ENCODE measurements at regions not wholly inside any gene's neighbourhood (a gene's known extent, or its start where the extent isn't known, plus 50 kb on each side); places are given as distances from the start of the nearest gene placed in this dataset.
"Not testable (repeated sequence)": the region's sequence is repeated elsewhere in the genome, so short reads cannot be mapped to it uniquely, and the experiment has no call there.

DNA sequence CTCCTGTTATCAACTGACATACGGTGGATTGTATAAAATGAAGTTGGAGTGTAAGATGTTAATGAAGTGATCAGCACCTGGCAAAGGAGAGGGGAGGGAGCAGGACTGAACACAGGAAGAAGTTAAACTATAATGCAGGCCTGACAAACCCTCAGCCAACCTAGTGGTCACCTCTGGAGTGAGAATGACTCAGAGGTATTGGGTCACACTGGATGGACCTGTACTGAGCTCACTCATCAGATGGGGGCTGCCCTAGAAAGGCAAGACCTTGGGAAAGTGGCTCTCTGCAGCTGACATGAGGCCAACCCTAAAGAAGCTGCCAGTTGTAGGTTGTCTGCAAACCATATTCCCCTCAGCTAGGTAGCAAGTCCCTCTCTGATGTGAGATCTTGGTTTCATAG lies 193.3 kb upstream of the HTR1E start:
- no peak for TF ChIP-seq POLR2A (IDR thresholded peaks at IDR 0.05)
- TF ChIP-seq, protein P1, sequence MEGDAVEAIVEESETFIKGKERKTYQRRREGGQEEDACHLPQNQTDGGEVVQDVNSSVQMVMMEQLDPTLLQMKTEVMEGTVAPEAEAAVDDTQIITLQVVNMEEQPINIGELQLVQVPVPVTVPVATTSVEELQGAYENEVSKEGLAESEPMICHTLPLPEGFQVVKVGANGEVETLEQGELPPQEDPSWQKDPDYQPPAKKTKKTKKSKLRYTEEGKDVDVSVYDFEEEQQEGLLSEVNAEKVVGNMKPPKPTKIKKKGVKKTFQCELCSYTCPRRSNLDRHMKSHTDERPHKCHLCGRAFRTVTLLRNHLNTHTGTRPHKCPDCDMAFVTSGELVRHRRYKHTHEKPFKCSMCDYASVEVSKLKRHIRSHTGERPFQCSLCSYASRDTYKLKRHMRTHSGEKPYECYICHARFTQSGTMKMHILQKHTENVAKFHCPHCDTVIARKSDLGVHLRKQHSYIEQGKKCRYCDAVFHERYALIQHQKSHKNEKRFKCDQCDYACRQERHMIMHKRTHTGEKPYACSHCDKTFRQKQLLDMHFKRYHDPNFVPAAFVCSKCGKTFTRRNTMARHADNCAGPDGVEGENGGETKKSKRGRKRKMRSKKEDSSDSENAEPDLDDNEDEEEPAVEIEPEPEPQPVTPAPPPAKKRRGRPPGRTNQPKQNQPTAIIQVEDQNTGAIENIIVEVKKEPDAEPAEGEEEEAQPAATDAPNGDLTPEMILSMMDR (IDR thresholded peaks at IDR 0.05): no peak
- Histone ChIP-seq H3K4me1 (no peaks in the 10 kb centered on the region), H3K4me3 (no peak overlapping the region), H3K9me3 (no peaks in the 10 kb centered on the region), H3K36me3 (no peaks in the 10 kb centered on the region), H3K27me3 (no peaks in the 10 kb centered on the region), H3K27ac (no peak overlapping the region)
- intact Hi-C loops (cut with DNase I; ENCODE audit: low total_unique reads): no loop called here
- no peak for DNase-seq

DNA sequence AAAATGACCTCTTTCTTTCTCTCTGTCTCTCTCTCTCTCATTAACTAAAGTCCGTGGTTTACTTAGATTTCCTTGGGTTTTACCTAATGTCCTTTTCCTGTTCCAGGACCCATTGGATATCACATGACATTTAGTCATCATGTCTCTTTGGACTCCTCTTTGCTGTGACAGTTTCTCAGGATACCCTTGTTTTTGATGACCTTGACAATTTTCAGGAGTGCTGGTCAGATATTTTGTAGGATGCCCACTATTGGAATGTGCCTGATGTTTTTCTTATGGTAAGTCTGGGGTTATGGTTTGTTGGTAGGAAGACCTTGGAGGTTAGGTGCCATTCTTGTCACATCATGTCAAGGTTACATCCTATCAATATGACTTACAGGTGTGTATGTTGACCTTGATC lies 199.2 kb upstream of the HTR1E start:
- no peaks in the 10 kb centered on the region for H3K9me3 ChIP-seq
- H3K4me1 ChIP-seq: no peaks in the 10 kb centered on the region
- intact Hi-C loops (cut with DNase I; ENCODE audit: low total_unique reads): no loop called here
- no peak overlapping the region for H3K4me3 ChIP-seq
- no peak overlapping the region for H3K27ac ChIP-seq
- H3K36me3 ChIP-seq: no peaks in the 10 kb centered on the region
- DNase-seq: no peak
- TF ChIP-seq POLR2A (IDR thresholded peaks at IDR 0.05): no peak
- TF ChIP-seq, protein P1 (IDR thresholded peaks at IDR 0.05): no peak
- H3K27me3 ChIP-seq: no peaks in the 10 kb centered on the region

DNA sequence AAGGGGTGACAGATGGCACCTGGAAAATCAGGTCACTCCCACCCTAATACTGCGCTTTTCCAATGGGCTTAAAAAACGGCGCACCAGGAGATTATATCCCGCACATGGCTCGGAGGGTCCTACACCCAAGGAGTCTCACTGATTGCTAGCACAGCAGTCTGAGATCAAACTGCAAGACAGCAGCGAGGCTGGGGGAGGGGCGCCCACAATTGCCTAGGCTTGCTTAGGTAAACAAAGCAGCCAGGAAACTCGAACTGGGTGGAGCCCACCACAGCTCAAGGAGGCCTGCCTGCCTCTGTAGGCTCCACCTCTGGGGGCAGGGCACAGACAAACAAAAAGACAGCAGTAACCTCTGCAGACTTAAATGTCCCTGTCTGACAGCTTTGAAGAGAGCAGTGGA lies 205.7 kb upstream of the HTR1E start:
- H3K9me3 ChIP-seq; intact Hi-C loops (cut with DNase I; ENCODE audit: low total_unique reads); H3K36me3 ChIP-seq; DNase-seq; H3K27ac ChIP-seq; H3K4me1 ChIP-seq; H3K27me3 ChIP-seq; H3K4me3 ChIP-seq: not testable (repeated sequence)

DNA sequence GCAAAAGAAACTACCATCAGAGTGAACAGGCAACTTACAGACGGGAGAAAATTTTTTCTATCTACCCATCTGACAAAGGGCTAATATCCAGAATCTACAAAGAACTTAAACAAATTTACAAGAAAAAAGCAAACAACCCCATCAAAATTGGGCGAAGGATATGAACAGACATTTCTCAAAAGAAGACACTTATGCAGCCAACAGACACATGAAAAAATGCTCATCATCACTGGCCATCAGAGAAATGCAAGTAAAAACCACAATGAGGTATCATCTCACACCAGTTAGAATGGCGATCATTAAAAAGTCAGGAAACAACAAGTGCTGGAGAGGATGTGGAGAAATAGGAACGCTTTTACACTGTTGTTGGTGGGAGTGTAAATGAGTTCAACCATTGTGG lies 206.6 kb upstream of the HTR1E start:
- DNase-seq; H3K4me1 ChIP-seq; H3K9me3 ChIP-seq; intact Hi-C loops (cut with DNase I; ENCODE audit: low total_unique reads); H3K27ac ChIP-seq; H3K27me3 ChIP-seq; H3K36me3 ChIP-seq; H3K4me3 ChIP-seq: not testable (repeated sequence)

DNA sequence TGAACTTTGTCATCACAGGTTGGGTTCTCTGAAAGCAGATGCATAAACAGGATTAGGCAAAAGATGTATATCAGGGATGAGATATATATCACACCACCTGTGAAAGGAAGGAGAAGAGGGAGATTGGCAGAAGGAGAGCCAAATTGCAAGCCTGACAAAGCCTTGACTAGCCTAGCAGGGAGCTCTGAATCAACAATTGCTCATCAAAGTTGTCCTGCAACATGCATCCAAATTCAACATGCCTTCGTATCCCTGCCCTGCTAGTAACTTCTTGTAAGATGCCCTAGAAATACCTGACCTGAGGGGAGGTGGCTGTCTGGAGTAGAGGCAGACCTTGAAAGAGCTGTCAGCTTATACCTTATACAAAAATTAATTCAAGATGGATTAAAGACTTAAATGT lies 207.1 kb upstream of the HTR1E start:
- Histone ChIP-seq H3K27ac (no peak overlapping the region), H3K4me1 (no peaks in the 10 kb centered on the region), H3K27me3 (no peaks in the 10 kb centered on the region), H3K4me3 (no peak overlapping the region), H3K9me3 (no peaks in the 10 kb centered on the region), H3K36me3 (no peaks in the 10 kb centered on the region)
- TF ChIP-seq, protein P1 (IDR thresholded peaks at IDR 0.05): no peak
- no peak for TF ChIP-seq POLR2A (IDR thresholded peaks at IDR 0.05)
- intact Hi-C loops (cut with DNase I; ENCODE audit: low total_unique reads): no loop called here
- DNase-seq: no peak

DNA sequence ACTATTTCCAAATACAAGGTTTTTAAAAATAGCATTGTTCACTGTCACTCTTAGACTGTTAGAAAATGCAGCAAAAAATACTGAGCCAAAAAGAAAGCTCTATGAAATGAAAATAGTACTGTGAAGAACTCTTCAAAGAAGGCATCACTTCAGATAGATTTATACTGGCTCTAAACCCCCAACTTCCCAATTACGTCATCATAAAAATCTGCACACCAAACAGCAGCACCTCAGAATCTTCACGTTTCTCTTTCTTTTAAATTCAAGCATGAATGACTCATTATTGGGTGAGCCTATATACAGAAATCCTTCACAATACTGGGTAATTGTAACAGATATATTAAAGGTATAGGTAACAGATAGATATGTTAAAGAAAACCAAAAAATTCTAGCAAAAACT lies 208.4 kb upstream of the HTR1E start:
- intact Hi-C loops (cut with DNase I; ENCODE audit: low total_unique reads): no loop called here
- no peaks in the 10 kb centered on the region for H3K36me3 ChIP-seq
- no peak overlapping the region for H3K4me3 ChIP-seq
- no peak overlapping the region for H3K27ac ChIP-seq
- H3K9me3 ChIP-seq: no peaks in the 10 kb centered on the region
- TF ChIP-seq, protein P1 (IDR thresholded peaks at IDR 0.05): no peak
- no peak for TF ChIP-seq POLR2A (IDR thresholded peaks at IDR 0.05)
- no peak for DNase-seq
- H3K4me1 ChIP-seq: no peaks in the 10 kb centered on the region
- H3K27me3 ChIP-seq: no peaks in the 10 kb centered on the region
